GM19438 (cell line): ENCODE measurements at regions not wholly inside any gene's neighbourhood (a gene's known extent, or its start where the extent isn't known, plus 50 kb on each side); places are given as distances from the start of the nearest gene placed in this dataset.

Experiments
- ATAC-seq: cut with Tn5 transposase; IDR thresholded peaks from one replicate; pipeline ENCODE4 v1.9.1; 2021; ENCODE audit warnings: low read depth; ENCODE audit not compliant: unreplicated experiment

DNA sequence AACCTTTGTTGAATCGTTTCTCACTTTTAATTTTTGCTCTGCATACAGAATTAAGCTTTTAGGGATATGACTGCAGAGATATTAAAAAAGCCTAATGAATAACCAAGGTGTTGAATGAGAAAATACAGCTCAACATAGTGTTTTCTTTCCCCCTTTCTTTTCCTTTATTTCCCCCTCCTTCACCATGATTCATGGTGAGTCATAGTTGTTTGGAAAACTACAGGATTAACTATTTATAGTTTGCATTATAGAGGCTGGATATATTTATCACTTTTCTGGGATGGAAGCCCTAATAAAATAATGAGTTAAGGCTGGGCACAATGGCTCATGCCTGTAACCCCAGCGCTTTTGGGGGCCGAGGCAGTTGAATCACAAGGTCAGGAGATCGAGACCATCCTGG, 115.0 kb downstream of the DNAJB9 start:
- no peak for ATAC-seq

DNA sequence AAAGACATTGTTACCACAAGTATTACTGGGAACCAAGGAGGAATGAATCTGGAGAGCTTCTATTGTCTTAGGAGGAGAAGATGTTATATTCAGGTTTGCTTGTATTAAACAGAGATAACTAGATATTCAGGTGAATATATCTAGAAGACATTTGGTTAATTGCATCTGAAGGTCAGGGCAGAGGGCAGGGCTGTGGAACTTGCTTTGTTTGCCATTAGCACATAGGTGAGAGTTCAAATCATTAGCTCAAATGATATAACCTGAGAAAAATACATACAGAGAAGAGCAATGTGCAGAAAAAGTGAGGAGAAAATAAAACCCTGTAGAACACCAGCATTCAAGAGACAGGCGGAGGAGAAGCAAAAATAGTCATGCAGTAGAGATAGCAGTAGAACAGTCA, 116.8 kb downstream of the DNAJB9 start:
- ATAC-seq = no peak

DNA sequence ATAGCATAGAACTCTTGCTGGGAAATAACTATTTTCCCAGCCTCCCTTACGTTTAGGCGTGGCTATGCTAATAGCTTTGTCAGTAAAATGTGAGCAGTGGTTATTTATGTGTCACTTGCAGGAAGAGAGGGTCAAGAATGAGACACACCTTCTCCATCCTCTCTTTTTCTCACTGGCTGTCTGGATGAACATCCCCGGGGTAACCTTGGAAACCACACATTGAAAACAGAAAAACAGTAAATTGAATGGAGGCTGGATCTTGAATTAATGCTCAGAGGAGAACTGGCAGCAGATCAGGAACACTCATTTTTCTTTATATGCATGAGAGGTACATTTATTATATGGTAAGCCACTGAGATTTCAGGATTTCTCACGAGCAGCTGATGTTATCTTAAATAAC, 127.6 kb downstream of the DNAJB9 start:
- no peak for ATAC-seq

DNA sequence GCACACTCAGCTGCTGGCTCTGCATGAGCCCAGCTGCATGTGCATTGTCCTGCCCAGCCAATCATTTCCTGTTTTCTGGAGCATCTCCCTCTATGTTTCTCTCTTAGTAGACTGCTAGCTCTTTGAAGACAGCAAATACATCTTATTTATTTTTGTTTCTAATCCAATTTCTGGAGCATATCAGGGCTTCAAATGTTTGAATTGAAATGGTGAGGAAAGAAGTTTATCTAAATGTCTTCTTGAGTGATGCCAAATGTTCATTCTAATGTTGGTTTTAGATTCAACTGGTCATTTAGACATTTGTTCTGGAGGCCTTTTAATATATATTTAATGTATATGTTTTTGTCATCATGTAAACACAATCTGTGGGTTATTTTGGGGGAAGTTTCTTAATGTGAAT, 141.9 kb downstream of the DNAJB9 start:
- no peak for ATAC-seq

DNA sequence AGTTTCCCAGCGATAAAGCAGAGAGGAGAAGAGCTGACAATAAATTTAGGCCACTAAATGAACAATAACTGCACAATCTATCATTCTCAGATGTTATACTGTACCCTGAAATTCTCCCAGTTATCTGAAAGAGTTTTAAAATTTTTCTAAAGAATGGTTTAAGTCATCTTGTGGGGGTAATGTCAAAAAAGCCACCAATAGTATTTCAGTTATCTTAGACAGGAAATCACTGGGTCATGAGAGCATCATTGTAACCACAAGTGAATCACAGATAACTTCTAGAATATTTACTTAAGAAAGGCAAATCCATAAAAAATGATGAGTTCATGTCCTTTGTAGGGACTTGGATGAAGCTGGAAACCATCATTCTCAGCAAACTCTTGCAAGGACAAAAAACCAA, 147.1 kb downstream of the DNAJB9 start:
- ATAC-seq = no peak

DNA sequence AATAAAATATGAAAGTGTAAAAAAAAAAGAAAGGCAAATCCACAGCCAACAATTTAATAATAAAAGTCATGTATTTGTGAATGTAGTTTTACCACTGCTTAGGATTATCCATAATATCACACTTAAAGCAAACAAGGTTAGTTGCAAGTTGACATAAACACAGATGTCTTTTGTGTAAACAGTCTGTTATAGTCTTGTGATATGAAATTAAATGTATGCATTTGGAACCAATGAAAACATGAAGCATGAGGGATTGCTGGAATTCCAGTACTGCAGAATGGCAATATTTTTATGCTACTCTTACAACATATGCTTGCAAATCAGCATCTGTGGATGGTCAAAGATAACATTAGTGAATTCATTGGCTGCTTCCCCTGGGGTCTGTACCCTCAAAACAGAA, 148.1 kb downstream of the DNAJB9 start:
- ATAC-seq = no peak

DNA sequence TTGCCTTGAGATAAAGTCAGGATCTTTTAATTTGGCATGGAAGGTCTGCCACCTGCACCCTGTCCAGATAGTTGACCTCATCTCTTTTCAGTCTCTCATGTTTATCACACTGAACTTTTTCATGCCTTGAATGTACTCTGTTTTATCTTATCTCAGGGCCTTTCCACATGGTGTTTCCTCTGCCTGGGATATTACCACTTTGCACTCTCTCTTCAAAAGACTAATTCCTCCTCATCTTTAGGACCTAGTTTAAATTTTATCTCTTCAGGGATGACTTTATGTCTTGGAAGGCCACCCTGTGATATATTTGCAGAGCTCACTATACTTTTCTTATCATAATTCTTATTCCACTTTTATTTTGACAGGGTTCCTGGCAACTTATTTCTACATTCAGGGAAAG, 150.0 kb downstream of the DNAJB9 start:
- ATAC-seq = no peak

DNA sequence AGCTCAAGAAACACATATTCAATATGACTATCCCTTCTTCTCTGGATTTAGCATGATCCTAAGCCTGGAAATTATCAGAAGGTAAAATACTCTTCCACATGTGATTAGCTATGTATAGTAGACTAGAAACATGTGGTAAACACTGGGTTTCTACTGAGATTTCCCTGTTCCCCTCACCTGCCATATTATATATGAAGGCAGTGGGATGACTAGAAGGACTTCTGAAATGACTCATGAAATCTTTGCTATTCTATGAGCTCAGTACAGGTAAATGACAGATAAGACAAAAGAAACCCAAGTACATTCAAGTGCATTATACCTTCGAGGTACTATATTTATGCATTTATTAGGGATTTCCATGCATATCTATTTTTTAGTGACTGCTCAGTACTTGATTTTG, 152.9 kb downstream of the DNAJB9 start:
- no peak for ATAC-seq

DNA sequence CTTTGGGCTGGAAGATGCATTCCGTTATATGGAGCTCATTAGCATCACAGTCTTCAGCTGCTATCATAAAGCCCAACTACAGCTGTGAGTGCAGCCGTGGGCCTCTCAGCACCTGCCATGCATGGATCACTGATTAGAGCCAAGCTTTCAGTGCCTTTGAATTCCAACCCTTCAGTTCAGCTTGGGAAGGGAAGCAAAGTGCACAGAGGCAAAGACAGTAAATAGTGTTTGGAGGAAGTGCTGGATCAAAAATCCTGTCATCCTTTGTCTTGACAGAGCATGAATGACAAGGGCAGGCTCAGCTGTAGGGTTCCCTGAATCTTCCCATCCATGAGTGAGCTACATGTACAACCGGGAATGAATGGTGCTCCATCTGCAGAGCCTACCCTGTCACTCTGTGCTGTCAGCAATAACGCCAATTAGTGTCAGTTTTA, 153.7 kb downstream of the DNAJB9 start:
- ATAC-seq = no peak

DNA sequence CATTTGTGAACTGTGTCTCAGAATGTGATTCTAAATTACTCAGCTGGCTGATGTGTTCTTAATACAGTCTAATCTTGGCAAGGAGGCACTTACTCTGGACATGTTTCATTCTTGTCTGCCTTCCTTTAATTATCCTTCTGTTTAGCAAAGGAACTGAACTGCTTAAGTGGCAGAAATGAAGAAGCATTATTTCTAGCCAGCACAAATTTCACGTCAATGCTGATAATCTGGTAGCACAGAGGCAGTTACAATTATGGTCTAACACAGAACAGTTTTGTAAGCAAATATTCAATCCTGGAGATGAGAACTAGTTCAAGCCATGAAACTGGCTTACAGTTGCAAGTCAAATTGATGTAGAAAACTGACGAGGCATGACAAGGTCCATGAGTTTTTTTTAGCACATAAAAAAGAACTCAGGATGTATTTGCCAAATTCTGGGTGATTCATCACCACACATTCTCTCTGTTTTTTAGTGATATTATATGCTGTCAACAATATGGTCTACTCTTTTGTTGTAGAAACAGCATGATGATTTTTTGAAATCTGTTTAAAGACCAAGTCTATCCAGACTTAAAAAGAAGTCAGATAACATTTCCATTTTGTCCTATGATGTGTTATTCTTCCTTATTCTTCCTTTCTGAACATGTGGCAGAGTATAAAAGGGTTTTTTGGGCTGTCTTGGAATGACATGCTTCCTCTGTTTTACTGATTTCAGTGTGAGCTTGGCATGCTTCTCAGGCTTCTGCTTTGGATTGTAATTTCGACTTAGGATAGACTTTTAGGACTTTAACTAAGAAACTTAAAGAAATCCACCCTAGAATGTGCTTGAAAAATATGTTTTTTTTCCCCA, 154.8 kb downstream of the DNAJB9 start:
- no peak for ATAC-seq

DNA sequence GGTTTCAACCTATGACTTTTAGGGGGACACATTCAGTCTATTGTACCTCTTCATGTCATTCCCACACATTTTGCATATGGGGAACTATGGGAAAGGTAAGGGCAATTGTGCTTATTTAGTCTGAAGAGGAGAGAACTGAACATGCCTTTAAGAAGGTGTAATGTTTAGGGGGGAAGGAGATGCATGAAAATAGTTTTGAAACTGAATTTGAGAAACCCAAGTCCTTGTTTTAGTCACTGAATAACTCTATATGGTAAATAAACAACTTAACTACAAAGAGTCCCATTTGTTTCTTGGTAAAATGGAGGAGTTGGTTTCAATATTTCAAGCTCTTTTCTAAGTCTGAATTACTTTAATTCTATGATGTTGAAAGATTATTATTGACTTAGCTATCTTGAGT, 166.1 kb downstream of the DNAJB9 start:
- ATAC-seq = no peak

DNA sequence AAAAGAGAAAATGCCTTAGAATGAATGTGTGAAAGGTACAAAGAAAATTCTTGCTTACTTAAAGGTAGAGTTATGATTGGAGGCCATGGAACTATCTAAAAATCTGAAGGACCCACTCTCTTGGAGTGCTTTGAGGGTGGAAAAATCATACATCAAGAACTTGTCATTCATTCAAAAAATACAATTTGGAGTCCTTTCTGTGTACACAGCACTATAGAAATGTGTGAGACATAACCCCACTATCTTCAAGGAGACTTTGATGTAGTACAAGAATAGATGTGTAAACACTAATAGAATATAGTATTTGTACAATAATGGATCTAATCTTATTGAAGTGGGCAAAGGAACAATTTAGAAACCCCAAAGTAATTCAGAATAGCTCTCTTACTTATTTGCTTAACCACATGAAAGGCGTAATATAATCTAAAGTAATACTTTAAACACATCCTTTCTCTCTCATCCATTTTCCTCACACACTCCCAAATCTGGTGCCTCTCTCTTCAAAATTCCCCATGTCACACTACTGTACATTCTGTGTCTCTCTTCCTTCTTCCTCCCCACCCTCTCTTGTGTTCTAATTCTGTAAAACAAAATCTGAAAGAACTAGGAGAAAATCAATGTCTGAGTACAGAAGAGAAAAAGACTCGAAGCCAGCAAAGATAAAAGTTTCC, 166.7 kb downstream of the DNAJB9 start:
- ATAC-seq = no peak

DNA sequence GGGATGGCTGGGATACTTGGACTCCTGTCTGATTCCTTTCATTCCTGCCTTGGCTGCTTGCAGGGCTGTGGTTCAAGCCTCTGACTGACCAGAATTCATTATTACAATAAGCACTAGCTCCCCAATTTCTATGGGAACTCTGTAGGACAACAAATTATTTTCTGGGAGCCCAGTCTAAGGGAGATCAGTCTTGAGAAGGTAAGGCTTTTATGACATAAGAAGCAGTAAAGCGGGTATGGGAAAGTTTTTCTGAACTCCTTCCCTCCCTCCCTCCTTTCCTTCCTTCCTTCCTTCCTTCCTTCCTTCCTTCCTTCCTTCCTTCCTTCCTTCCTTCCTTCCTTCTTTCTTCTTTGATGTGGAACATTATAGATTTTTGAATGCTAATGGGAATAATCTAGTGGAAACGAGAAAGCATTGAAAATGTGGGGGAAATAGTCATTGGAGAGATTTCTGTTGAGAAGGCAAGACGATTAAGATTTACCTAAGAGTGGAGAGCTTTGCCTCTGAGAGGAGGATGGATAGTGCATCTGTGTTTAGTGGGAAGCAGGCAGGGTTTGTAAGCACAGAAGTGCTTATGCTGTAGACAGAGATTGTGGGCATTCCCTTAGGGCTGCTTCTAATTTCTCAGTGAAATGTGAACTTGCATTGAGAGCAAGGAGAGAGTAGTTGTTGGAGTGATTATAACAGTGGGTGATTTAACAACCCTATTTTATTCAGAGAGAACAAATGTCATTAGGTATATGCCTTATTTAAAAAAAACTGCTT, 201.5 kb downstream of the DNAJB9 start:
- ATAC-seq = no peak

DNA sequence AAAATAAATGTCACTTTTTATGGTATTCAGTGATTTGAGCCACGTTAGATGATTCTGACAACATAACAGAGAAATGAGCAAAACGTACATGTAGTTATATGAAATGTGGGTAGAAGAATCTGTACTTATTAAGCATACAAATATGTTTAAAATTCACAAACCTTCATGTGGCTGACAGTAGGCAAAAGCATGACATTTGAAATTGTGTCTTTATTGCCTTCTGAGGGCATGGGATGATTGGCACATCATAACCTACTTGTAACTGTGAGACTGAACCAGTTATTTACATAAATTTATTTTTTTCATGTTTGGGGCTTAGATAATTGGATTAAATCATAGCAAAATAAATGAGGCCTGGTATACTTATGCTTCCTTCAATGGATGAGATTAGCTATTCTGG, 202.2 kb downstream of the DNAJB9 start:
- ATAC-seq = no peak

DNA sequence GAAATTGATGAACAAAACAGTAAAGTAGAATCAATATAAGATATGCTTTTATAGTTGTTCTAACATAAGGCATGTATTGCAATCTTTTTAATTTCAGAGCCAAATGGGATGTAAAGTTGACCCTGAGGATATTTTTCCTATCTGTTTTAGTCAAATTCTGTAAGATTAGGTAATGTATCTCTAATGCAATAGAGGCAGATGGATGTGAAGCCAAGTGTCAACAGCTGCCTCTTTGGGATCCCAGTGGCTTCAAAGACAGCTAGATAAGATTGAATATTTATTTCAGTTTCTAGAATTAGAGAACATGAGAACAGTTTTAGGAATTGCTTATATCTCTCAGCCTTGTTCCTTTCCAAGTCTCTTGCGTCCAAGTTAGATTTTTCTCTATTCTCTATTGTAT, 208.3 kb downstream of the DNAJB9 start:
- no peak for ATAC-seq

DNA sequence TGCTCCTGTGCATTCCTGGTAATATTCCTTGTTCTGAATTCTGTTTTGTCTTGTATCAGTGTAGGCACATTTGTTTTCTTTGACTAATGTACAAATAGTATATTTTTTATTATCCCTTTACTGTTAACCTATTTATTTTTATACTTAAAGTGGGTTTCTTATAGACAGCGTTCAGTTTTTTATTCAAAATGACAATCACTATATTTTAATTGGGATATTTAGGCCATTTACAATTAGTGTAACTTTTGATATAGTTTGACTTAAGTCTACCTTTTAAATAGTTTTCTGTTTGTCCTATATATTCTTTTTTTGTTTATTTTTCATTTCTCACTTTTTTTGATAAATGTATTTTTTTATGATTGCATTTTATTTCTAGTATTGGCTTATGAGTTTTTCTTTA, 219.8 kb downstream of the DNAJB9 start:
- ATAC-seq = no peak

DNA sequence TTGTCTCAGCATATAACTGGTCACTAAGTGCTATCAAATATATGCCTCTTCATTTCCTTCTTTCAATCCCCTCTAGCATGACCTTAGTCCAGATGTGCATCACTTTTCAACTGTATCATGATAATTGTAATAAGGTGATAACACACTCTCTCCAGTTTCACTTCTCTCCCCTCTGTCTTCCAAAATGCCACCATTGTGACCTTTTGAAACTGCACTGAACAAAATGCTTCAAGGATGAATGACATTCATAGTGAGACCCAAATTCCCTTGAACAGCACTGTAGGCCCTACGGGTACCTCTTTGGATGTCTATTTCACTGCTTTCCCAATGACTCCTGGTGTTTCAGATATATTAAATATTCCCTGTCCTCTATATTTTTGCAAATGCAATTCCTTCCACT, 224.8 kb downstream of the DNAJB9 start:
- ATAC-seq = no peak

DNA sequence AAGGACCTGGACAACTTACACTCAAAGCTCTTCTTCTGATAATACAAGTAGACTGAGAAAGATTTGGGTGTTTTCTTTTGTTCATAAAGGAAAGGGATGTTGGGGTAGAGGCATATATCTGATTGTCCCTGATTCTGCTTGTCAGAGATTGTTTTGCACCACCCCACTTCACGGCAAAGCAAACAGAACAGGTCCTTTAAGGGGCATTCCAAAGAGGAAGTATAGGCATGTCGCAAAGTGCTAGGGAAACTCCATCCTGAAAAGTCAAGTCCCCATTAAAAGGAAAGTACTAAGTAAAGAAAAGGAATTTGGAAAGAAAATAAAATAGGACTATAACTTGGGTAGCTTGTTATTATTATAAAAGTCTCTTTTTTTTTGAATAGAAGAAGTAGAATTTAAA, 233.0 kb downstream of the DNAJB9 start:
- ATAC-seq = no peak

DNA sequence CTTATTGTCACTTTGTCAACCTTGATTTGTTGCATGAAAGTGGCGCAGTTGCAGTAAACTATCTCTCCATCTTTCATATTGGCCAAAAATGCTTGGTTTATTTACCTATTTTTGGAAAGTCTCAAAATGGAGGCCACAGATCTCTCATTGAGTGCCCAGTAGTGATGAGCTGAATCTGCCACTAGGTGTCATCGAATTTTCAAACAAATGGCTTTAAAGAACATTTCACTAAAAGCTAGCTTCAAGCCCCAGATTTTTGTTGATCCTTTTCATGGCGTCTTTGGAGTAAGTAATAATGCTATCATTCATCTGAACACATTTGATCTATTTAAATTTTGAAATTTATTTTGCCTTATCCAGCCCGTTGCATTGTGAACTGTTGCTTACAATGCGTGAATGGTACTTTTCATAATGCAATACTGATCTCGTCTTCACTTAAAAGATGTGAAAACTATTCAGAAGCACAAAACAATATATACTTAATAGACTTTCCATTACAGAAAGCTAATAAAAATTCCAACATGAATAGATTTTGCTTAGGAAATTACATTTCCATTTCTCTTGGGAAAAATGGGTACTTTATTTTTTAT, 236.2 kb downstream of the DNAJB9 start:
- ATAC-seq = no peak

DNA sequence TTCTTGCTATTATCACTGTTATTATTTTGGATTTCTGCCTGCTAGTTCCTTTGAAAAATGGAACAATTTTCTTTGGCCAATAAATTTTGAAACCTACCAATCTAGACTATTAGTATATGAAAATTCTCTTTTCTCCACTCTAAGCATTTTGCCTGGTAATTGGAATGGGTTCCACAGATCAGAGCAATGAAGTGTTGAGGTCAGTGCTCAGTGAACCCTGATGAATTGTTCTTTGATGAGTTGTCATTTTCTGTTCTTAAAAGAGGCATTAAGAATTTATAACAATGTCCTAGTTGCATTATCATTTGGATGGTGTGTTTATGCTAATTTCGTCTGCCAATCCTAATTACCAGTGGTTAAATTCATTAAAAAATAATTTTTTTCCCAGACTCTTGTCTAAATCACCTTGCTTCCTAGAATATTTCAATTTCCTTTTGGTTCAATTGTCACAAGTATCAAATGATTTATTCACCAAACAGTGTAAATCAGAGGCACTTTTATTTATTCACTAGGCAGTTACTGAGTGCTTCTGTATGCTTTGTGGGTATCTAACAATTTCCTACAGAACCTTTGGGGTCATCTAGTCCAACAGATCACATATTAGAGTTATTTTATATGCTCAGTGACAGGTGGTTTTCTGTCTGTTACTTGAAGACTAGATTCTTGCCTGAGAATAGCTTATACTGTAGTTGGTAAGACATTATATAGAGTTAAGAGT, 239.0 kb downstream of the DNAJB9 start:
- ATAC-seq = no peak
